ENCODE measurements at regions not wholly inside any gene's neighbourhood (a gene's known extent, or its start where the extent isn't known, plus 50 kb on each side); places are given as distances from the start of the nearest gene placed in this dataset.
"Not testable (repeated sequence)": the region's sequence is repeated elsewhere in the genome, so short reads cannot be mapped to it uniquely, and the experiment has no call there.

GRCh38 chr1:201639826-201640225, 100.9 kb downstream of the NAV1 start:
- DNase-seq = no peak

GRCh38 chr1:201640624-201641023, 101.7 kb downstream of the NAV1 start:
- no peak for DNase-seq

GRCh38 chr1:201641524-201642253, 102.8 kb downstream of the NAV1 start:
- no peak for DNase-seq

- no peak for DNase-seq
These were observed 104.8 kb downstream of the NAV1 start for GRCh38 chr1:201643835-201644104.

GRCh38 chr1:201644197-201644596, 105.3 kb downstream of the NAV1 start:
- DNase-seq = no peak

GRCh38 chr1:201645000-201645399, 106.1 kb downstream of the NAV1 start:
- DNase-seq = not testable (repeated sequence)

GRCh38 chr1:201645956-201646355, 107.0 kb downstream of the NAV1 start:
- no peak for DNase-seq

GRCh38 chr1:201646411-201647022, 107.6 kb downstream of the NAV1 start:
- DNase-seq = no peak

GRCh38 chr1:201647094-201647493, 108.2 kb downstream of the NAV1 start:
- DNase-seq = no peak

GRCh38 chr1:201647722-201648065, 108.8 kb downstream of the NAV1 start:
- DNase-seq = no peak

GRCh38 chr1:201648066-201648906, 109.4 kb downstream of the NAV1 start:
- DNase-seq = peak; percentile 77

GRCh38 chr1:201648907-201649721, 110.2 kb downstream of the NAV1 start:
- DNase-seq = peak; percentile 62

- DNase-seq = peak; percentile 85
These were observed 111.1 kb downstream of the NAV1 start for GRCh38 chr1:201649761-201650622.

- DNase-seq = no peak
These were observed 111.7 kb downstream of the NAV1 start for GRCh38 chr1:201650623-201650933.

GRCh38 chr1:201652181-201652580, 113.3 kb downstream of the NAV1 start:
- DNase-seq = no peak

- DNase-seq = no peak
These were observed 114.3 kb downstream of the NAV1 start for GRCh38 chr1:201653233-201653632.

GRCh38 chr1:201653883-201654282, 115.0 kb downstream of the NAV1 start:
- DNase-seq = no peak

GRCh38 chr1:201655243-201655642, 116.3 kb downstream of the NAV1 start:
- DNase-seq = no peak

- no peak for DNase-seq
These were observed 117.0 kb downstream of the NAV1 start for GRCh38 chr1:201655910-201656309.

GRCh38 chr1:201656311-201657032, 117.5 kb downstream of the NAV1 start:
- no peak for DNase-seq

- no peak for DNase-seq
These were observed 120.6 kb downstream of the NAV1 start for GRCh38 chr1:201659572-201659971.
